ENCODE measurements at regions not wholly inside any gene's neighbourhood (a gene's known extent, or its start where the extent isn't known, plus 50 kb on each side); places are given as distances from the start of the nearest gene placed in this dataset.

DNA sequence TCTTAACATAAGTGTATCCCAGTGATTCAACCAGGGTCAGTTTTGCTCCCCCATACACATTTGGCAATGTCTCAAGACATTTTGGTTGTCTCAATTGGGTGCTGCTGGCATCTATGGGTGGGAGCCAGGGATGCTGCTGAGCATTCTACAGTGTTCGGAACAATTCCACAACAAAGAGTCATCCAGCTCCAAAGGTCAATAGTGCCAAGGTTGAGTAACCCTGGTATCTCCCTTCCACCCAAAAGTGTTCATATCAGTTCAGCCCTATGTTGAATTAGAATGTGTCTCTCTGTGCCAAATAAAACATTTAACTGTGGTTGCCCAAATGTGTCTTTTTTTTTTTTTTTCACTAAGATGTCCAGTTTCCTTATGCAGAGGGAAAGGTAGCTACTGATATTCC lies 129.4 kb upstream of the RAI2 start:
- Histone ChIP-seq H3K9me1 (ENCODE audit: insufficient read depth, low read length) (no peaks in the 10 kb centered on the region), H3K4me3 (ENCODE audit: insufficient read depth, low read depth, low read length) (no peak overlapping the region), H4K5ac (ENCODE audit: low read depth, low read length) (no peak overlapping the region), H3K14ac (replicated peaks; ENCODE audit: low read depth, low read length) (no peak overlapping the region), H3K27me3 (ENCODE audit: control insufficient read depth, insufficient read depth, low read length) (no peaks in the 10 kb centered on the region; the same call in 1 of the 2 replicates), H4K8ac (ENCODE audit: low read depth in 2 of 2, low read length in 2 of 2) (no peak overlapping the region), H2AFZ (replicated peaks; ENCODE audit: low read length, poor library complexity) (no peak overlapping the region), H3K56ac (ENCODE audit: extremely low read depth, insufficient read depth, low read length) (no peak overlapping the region), H3K4ac (ENCODE audit: low read depth, low read length) (no peak overlapping the region), H2AK9ac (replicated peaks; ENCODE audit: low read depth, low read length, poor library complexity) (no peak overlapping the region), H3K27ac (ENCODE audit: insufficient read depth, low read length) (no peak overlapping the region), H3K4me2 (ENCODE audit: low read depth, low read length) (no peak overlapping the region), H3K9ac (ENCODE audit: low read depth, low read length) (no peak overlapping the region), H3K18ac (ENCODE audit: low read depth, low read length) (no peak overlapping the region), H3K9me3 (ENCODE audit: control insufficient read depth, insufficient read depth, low read length) (no peaks in the 10 kb centered on the region), H2BK120ac (ENCODE audit: low read depth, low read length) (no peak overlapping the region), H2BK15ac (ENCODE audit: low read depth, low read length) (no peak overlapping the region), H3K36me3 (ENCODE audit: control insufficient read depth, insufficient read depth, low read length) (no peaks in the 10 kb centered on the region), H4K91ac (ENCODE audit: insufficient read depth, low read depth, low read length) (no peak overlapping the region), H2BK5ac (ENCODE audit: low read depth, low read length, poor library complexity, severe bottlenecking) (no peak overlapping the region), H2AK5ac (ENCODE audit: low read depth, low read length) (no peak overlapping the region), H3K23ac (ENCODE audit: low read depth, low read length) (no peak overlapping the region), H2BK20ac (ENCODE audit: low read depth, low read length) (no peak overlapping the region), H4K20me1 (ENCODE audit: insufficient read depth, low read length) (no peaks in the 10 kb centered on the region), H3K4me1 (ENCODE audit: control insufficient read depth, insufficient read depth, low read length) (no peaks in the 10 kb centered on the region), H3K79me1 (ENCODE audit: low read depth in 1 of 2, low read length in 2 of 2) (no peaks in the 10 kb centered on the region)
- POLR2A ChIA-PET (ENCODE audit: unreplicated experiment) = interaction anchor here (0.6 kb wide), 1 partner anchor 21 kb away, joined by 4 read pairs; no protein-coding TSS in a partner anchor
- TF ChIP-seq CEBPB (IDR thresholded peaks at IDR 0.05; ENCODE audit: low read depth, low read length) = no peak
- TF ChIP-seq, protein P1, sequence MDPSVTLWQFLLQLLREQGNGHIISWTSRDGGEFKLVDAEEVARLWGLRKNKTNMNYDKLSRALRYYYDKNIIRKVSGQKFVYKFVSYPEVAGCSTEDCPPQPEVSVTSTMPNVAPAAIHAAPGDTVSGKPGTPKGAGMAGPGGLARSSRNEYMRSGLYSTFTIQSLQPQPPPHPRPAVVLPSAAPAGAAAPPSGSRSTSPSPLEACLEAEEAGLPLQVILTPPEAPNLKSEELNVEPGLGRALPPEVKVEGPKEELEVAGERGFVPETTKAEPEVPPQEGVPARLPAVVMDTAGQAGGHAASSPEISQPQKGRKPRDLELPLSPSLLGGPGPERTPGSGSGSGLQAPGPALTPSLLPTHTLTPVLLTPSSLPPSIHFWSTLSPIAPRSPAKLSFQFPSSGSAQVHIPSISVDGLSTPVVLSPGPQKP (IDR thresholded peaks at IDR 0.05; ENCODE audit: borderline replicate concordance, low read depth, low read length) = no peak
- no peak for TF ChIP-seq RCOR1 (IDR thresholded peaks at IDR 0.05; ENCODE audit: insufficient replicate concordance, low read length)
- no peak for TF ChIP-seq POLR2A (IDR thresholded peaks at IDR 0.05; ENCODE audit: low read depth, low read length)
- TF ChIP-seq RFX5 (IDR thresholded peaks at IDR 0.05; ENCODE audit: low read depth, low read length) = no peak
- no peak for TF ChIP-seq MAFK (IDR thresholded peaks at IDR 0.05; ENCODE audit: low read depth, low read length)
- TF ChIP-seq MXI1 (IDR thresholded peaks at IDR 0.05; ENCODE audit: borderline replicate concordance, low read depth, low read length) = no peak
- no peak for TF ChIP-seq BHLHE40 (IDR thresholded peaks at IDR 0.05; ENCODE audit: low read depth, low read length)
- no peak for TF ChIP-seq RAD21 (IDR thresholded peaks at IDR 0.05; ENCODE audit: low read length)
- dilution Hi-C loops (cut with HindIII; ENCODE audit: low sequenced_read_pairs, unreplicated experiment) = no loop called here
- no TSS peak for BruUV-seq (replicated peaks)
- CTCF ChIA-PET = no interaction called here
- in situ Hi-C loops (cut with MboI; ENCODE audit: low sequenced_read_pairs) = no loop called here
- WGBS, 2 experiments (ENCODE audit: extremely low coverage in 2 of 2, insufficient read length in 1 of 2) = no CpG with 5 or more reads among the region's 1 CpG
- ATAC-seq (ENCODE audit: low read depth) (no peak), DNase-seq (no peak)
- intact Hi-C loops (cut with micrococcal nuclease) = no loop called here

All from IMR-90 (cell line).